ENCODE measurements at regions not wholly inside any gene's neighbourhood (a gene's known extent, or its start where the extent isn't known, plus 50 kb on each side); places are given as distances from the start of the nearest gene placed in this dataset.

DNA sequence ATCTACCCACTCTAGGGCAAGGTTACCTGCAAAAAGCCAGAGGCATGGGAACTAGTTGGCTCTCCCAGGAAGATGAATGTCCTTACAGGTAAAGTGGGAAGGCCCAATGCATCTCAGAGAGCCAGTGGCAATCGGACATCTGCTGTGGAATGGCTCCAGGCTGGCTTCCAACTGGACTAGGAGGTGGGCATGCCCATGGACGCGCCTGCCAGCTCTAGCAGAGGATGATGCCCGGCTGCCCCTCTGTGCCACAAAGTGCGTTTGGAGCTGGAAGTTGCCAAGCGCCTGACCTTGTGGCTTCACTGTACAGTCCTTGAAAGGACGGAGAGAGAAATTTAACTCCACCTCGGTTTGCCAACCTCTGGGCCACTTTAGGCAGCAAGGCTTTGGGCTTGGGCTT, 84.4 kb downstream of the NR2F2 start:
- TF ChIP-seq ZNF785 (tag by site-specific recombination; IDR thresholded peaks at IDR 0.05) = no peak
- TF ChIP-seq, protein P1, sequence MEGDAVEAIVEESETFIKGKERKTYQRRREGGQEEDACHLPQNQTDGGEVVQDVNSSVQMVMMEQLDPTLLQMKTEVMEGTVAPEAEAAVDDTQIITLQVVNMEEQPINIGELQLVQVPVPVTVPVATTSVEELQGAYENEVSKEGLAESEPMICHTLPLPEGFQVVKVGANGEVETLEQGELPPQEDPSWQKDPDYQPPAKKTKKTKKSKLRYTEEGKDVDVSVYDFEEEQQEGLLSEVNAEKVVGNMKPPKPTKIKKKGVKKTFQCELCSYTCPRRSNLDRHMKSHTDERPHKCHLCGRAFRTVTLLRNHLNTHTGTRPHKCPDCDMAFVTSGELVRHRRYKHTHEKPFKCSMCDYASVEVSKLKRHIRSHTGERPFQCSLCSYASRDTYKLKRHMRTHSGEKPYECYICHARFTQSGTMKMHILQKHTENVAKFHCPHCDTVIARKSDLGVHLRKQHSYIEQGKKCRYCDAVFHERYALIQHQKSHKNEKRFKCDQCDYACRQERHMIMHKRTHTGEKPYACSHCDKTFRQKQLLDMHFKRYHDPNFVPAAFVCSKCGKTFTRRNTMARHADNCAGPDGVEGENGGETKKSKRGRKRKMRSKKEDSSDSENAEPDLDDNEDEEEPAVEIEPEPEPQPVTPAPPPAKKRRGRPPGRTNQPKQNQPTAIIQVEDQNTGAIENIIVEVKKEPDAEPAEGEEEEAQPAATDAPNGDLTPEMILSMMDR (tag by site-specific recombination; IDR thresholded peaks at IDR 0.05) = no peak

Measured in HEK293 (cell line).